Neutrophil (primary cell): ENCODE measurements at regions not wholly inside any gene's neighbourhood (a gene's known extent, or its start where the extent isn't known, plus 50 kb on each side); places are given as distances from the start of the nearest gene placed in this dataset.

Source experiments
- H3K27ac ChIP-seq: fragments of 200-600 bp; sonication (generic); 2 replicates; pipeline ENCODE4 v1.5.1; 2016; ENCODE audit warnings: mild to moderate bottlenecking, moderate library complexity
- H3K27me3 ChIP-seq: fragments of 200-600 bp; sonication (generic); 2 replicates; pipeline ENCODE4 v1.6.0; 2016; ENCODE audit warnings: mild to moderate bottlenecking
- H3K36me3 ChIP-seq: fragments of 200-600 bp; sonication (generic); 2 replicates; pipeline ENCODE4 v1.5.1; 2017
- H3K4me1 ChIP-seq, 2 experiments: fragments of 200-600 bp in 1 of 2; sonication (generic) in 1 of 2; 1 replicate in 1 of 2; 2 replicates in 1 of 2; pipeline versions ENCODE4 v1.5.1 to v1.6.1; 2013 to 2016; ENCODE audit warnings: low read depth in 1 of 2, low read length in 1 of 2, mild to moderate bottlenecking in 1 of 2, moderate library complexity in 1 of 2; ENCODE audit not compliant: control insufficient read depth in 1 of 2, insufficient read depth in 1 of 2
- H3K4me3 ChIP-seq, 2 experiments: fragments of 200-600 bp in 1 of 2; sonication (generic) in 1 of 2; 1 replicate in 1 of 2; 2 replicates in 1 of 2; pipeline ENCODE4 v1.5.1; 2013 to 2016; ENCODE audit warnings: low read depth in 1 of 2, low read length in 1 of 2, mild to moderate bottlenecking in 1 of 2, moderate library complexity in 1 of 2
- H3K9me3 ChIP-seq: fragments of 200-600 bp; sonication (generic); 2 replicates; pipeline ENCODE4 v1.5.1; 2016
- TF ChIP-seq, protein P1 (sequence below): fragments of 200-600 bp; sonication (generic); IDR thresholded peaks from 2 replicates; pipeline ENCODE4 v1.5.1; 2016; ENCODE audit warnings: antibody characterized with exemption

DNA sequence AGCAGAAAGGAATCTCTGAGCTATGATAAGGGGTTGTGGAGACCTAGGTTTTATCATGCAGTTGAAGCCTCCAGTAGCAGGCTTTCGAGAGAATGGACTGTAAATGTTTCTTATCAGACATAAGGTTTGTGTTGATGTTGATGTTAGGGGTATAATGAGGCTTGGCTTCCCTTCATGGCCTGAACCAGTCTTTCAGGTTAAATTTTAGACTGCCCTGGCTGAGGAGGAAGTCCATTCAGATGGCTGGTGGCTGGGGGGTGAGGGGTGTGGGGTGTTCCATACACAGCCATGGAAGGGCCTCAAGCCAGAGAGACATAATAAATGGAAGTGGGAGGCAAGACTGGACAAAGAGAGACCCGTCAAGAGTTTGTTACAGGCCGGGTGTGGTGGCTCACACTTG lies 65.1 kb downstream of the IRF2BPL start:
- no peaks in the 10 kb centered on the region for H3K27me3 ChIP-seq
- H3K27ac ChIP-seq = no peak overlapping the region
- H3K4me3 ChIP-seq = no peak overlapping the region
- peaks cover 16 to 22% of the 10 kb centered on the region in 2 experiments for H3K4me1 ChIP-seq
- H3K9me3 ChIP-seq = no peaks in the 10 kb centered on the region
- TF ChIP-seq, protein P1, sequence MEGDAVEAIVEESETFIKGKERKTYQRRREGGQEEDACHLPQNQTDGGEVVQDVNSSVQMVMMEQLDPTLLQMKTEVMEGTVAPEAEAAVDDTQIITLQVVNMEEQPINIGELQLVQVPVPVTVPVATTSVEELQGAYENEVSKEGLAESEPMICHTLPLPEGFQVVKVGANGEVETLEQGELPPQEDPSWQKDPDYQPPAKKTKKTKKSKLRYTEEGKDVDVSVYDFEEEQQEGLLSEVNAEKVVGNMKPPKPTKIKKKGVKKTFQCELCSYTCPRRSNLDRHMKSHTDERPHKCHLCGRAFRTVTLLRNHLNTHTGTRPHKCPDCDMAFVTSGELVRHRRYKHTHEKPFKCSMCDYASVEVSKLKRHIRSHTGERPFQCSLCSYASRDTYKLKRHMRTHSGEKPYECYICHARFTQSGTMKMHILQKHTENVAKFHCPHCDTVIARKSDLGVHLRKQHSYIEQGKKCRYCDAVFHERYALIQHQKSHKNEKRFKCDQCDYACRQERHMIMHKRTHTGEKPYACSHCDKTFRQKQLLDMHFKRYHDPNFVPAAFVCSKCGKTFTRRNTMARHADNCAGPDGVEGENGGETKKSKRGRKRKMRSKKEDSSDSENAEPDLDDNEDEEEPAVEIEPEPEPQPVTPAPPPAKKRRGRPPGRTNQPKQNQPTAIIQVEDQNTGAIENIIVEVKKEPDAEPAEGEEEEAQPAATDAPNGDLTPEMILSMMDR = no peak
- H3K36me3 ChIP-seq = no peaks in the 10 kb centered on the region

DNA sequence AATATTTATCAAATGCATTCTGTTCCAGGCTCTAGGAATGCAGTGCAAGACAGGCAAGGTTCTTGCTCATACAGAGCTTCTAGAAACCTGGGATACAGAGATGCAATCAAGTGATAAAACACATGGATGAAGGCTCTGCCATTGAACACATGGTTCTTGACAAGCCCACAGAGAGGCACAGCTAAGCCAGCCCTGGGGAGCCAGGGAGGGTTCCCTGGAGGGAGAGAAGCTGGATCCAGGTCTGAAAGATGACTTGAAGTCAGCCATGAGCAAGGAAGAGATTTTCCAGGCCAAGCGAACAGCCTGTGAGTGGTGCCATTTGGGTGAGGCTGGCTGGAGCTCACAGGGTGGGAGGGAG lies 66.2 kb downstream of the IRF2BPL start:
- Histone ChIP-seq H3K4me1 (peaks cover 19 to 28% of the 10 kb centered on the region in 2 experiments), H3K4me3 (peak overlapping the region; percentile 61 to 64), H3K9me3 (no peaks in the 10 kb centered on the region), H3K27me3 (no peaks in the 10 kb centered on the region), H3K36me3 (no peaks in the 10 kb centered on the region), H3K27ac (peak overlapping the region; percentile 84)
- TF ChIP-seq, protein P1 = no peak

DNA sequence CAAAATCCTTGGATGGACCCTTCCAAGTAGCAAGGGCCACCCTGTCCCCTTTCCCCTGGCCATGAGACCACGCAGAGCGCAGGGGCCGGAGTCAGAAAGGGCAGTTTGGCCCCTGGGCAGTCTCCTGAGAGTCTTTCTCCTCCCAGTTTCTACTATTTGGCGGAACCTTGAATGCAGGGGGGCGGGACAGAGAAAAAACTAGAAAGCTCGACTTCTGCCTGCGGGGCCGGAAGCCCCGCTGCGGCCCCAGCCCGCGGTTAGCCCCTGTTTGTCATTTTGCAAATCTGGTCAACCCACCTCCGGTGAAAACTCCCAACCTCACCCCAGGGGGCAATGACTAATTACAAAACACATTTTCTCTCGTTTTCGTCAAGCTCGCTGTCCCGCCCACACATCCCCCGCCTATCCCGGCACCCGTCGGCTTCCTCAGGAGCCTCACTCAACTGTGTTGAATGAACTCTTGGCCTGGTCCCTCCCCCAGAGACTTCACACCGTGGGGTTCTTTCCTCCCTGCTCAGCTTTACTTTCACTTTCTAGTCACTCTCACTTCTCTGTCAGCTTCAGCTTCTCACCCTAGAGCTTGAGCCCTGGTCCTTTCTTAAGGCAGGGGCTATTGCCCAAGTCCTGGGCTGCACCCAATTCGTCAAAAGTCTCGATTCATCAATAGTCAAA lies 66.7 kb downstream of the IRF2BPL start:
- Histone ChIP-seq H3K4me1 (peaks cover 24 to 32% of the 10 kb centered on the region in 2 experiments), H3K27me3 (no peaks in the 10 kb centered on the region), H3K27ac (peak overlapping the region; percentile 84), H3K4me3 (peak overlapping the region; percentile 61 to 64), H3K36me3 (no peaks in the 10 kb centered on the region), H3K9me3 (no peaks in the 10 kb centered on the region)
- TF ChIP-seq, protein P1 = no peak

DNA sequence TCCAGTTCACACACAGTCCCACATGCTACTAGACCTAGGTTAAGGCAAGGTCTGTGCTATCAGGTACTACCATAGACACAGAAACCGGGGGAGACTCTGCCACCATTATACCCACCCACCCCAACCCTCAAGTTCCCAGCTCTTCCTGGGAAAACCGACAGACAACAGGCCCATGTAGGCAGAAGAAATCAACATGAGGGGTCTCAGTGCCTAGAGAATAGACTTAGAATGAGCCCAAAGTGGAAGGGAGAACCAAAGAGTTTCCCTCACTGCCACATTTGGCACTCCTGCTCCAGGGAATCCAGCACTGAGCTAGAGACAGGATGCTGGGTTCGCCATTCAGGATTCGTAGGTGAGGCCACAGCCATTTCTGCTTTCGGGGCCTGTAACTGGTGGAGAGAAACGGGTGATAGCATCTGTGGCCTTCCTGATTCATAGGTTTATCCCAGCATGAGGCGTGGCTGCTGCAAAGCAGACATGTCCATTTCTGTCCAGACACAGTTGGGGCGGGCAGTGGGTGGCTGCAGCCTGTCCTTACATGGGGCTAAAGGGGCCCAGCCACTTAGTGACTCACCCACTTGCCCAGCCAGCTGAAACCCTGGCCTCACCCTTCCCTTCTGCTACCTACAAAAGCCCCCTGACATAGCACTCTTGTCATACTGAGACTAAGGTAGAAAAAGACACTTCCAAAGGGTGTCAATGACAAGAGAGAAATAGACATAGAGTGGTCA lies 69.4 kb downstream of the IRF2BPL start:
- H3K4me1 ChIP-seq = peaks cover 44 to 48% of the 10 kb centered on the region in 2 experiments
- TF ChIP-seq, protein P1 = no peak

DNA sequence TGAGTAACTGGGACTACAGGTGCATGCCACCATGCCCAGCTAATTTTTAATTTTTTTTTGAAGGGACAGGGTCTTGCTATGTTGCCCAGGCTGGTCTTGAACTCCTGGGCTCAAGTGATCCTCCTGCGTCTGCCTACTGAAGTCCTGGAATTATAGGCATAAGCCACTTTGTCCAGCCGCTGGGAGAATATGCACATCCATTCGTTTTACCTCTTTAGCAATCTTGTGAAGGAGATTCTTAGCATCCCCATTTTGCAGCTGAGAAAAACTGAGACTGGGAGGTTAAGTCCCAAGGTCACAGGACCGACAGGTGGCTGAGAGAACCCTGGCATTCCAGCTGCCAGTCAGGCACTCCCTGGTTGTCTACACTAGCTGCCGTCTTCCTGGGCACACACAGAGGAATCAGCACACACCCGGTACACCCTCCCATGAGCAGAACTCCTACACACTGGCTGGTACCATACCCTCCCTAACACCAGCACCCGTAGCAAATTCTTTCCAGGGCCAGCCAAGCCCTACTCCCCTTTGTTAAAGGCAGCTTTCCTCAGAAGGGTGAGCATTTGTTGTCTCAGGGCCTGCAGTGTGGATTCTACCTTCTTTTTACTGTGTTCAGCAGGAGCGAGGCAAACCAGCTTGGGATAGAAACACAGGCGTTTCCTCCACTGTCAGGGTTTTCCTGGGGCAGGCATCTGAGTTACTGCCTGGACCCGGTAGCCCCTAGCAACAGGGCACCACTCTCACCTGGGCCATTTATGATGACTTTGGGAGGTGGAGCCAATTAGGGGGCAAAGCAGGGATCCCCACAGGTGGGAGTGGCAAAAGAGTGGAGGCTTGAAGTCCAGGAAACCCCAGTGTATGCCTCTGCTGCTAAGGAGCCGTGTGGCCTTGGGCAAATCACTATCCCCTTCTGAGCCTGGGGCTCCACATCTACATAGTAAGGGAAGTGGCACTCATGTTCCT lies 70.2 kb downstream of the IRF2BPL start:
- peak overlapping the region; percentile 13 for H3K27ac ChIP-seq
- H3K4me1 ChIP-seq = peaks cover 53 to 56% of the 10 kb centered on the region in 2 experiments
- no peaks in the 10 kb centered on the region for H3K36me3 ChIP-seq
- H3K4me3 ChIP-seq = no peak overlapping the region
- no peaks in the 10 kb centered on the region for H3K27me3 ChIP-seq
- H3K9me3 ChIP-seq = no peaks in the 10 kb centered on the region
- TF ChIP-seq, protein P1 = no peak

More for the DNA sequence above, 69.4 kb downstream of the IRF2BPL start:
- Histone ChIP-seq H3K9me3 (no peaks in the 10 kb centered on the region), H3K36me3 (no peaks in the 10 kb centered on the region), H3K27ac (no peak overlapping the region), H3K4me3 (no peak overlapping the region), H3K27me3 (no peaks in the 10 kb centered on the region)
